T-helper 1 cell treated with Interleukin-12 subunit alpha and Interleukin-12 subunit beta and Interleukin-4 antibody, amounts not matched to agents 30 μg/mL and 1 μg/mL, for 36 hours (primary cell): ENCODE measurements at regions not wholly inside any gene's neighbourhood (a gene's known extent, or its start where the extent isn't known, plus 50 kb on each side); places are given as distances from the start of the nearest gene placed in this dataset.
"Not testable (repeated sequence)": the region's sequence is repeated elsewhere in the genome, so short reads cannot be mapped to it uniquely, and the experiment has no call there.

ENCODE experiments used
- H3K27ac Mint-ChIP-seq: one replicate; pipeline ENCODE4 v1.8.0; 2021; ENCODE audit warnings: mild to moderate bottlenecking, mixed read lengths
- H3K27me3 Mint-ChIP-seq: one replicate; pipeline ENCODE4 v1.8.0; 2021; ENCODE audit warnings: low read depth, mixed read lengths
- H3K36me3 Mint-ChIP-seq: one replicate; pipeline ENCODE4 v1.8.0; 2021; ENCODE audit warnings: low read depth, mixed read lengths
- H3K4me1 Mint-ChIP-seq: one replicate; pipeline ENCODE4 v1.8.0; 2021; ENCODE audit warnings: low read depth, mixed read lengths
- H3K4me3 Mint-ChIP-seq: one replicate; pipeline ENCODE4 v1.8.0; 2021; ENCODE audit warnings: mild to moderate bottlenecking, moderate library complexity, mixed read lengths
- H3K9me3 Mint-ChIP-seq: one replicate; pipeline ENCODE4 v1.8.0; 2021; ENCODE audit warnings: mixed read lengths

GRCh38 chr6:67986694-67987232 lies 648.3 kb upstream of the ADGRB3 start:
- no peak overlapping the region for H3K27ac Mint-ChIP-seq
- no peaks in the 10 kb centered on the region for H3K36me3 Mint-ChIP-seq
- no peaks in the 10 kb centered on the region for H3K27me3 Mint-ChIP-seq
- no peak overlapping the region for H3K4me3 Mint-ChIP-seq
- H3K9me3 Mint-ChIP-seq, result no peaks in the 10 kb centered on the region
- no peaks in the 10 kb centered on the region for H3K4me1 Mint-ChIP-seq

- Mint-ChIP-seq H3K36me3 (no peaks in the 10 kb centered on the region), H3K4me1 (no peaks in the 10 kb centered on the region), H3K9me3 (peaks cover 10% of the 10 kb centered on the region), H3K27ac (no peak overlapping the region), H3K27me3 (no peaks in the 10 kb centered on the region), H3K4me3 (no peak overlapping the region)
Measured at GRCh38 chr6:67976486-67976885, 658.6 kb upstream of the ADGRB3 start.

- Mint-ChIP-seq H3K27me3 (no peaks in the 10 kb centered on the region), H3K4me3 (no peak overlapping the region), H3K9me3 (peaks cover 6% of the 10 kb centered on the region), H3K36me3 (no peaks in the 10 kb centered on the region), H3K27ac (no peak overlapping the region), H3K4me1 (no peaks in the 10 kb centered on the region)
Measured at GRCh38 chr6:67974931-67975330, 660.2 kb upstream of the ADGRB3 start.

- Mint-ChIP-seq H3K4me3 (no peak overlapping the region), H3K9me3 (peaks cover 6% of the 10 kb centered on the region), H3K4me1 (no peaks in the 10 kb centered on the region), H3K36me3 (no peaks in the 10 kb centered on the region), H3K27me3 (no peaks in the 10 kb centered on the region), H3K27ac (no peak overlapping the region)
Measured at GRCh38 chr6:67971812-67972211, 663.3 kb upstream of the ADGRB3 start.

- H3K36me3 Mint-ChIP-seq, result no peaks in the 10 kb centered on the region
- no peak overlapping the region for H3K4me3 Mint-ChIP-seq
- no peaks in the 10 kb centered on the region for H3K4me1 Mint-ChIP-seq
- no peaks in the 10 kb centered on the region for H3K27me3 Mint-ChIP-seq
- H3K9me3 Mint-ChIP-seq, result peaks cover 5% of the 10 kb centered on the region
- no peak overlapping the region for H3K27ac Mint-ChIP-seq
Measured at GRCh38 chr6:67966830-67967229, 668.3 kb upstream of the ADGRB3 start.

- H3K36me3 Mint-ChIP-seq, result no peaks in the 10 kb centered on the region
- H3K4me3 Mint-ChIP-seq, result no peak overlapping the region
- no peaks in the 10 kb centered on the region for H3K27me3 Mint-ChIP-seq
- no peak overlapping the region for H3K27ac Mint-ChIP-seq
- peaks cover 11% of the 10 kb centered on the region for H3K9me3 Mint-ChIP-seq
- H3K4me1 Mint-ChIP-seq, result no peaks in the 10 kb centered on the region
Measured at GRCh38 chr6:67956352-67956751, 678.7 kb upstream of the ADGRB3 start.

GRCh38 chr6:67952948-67953347 lies 682.1 kb upstream of the ADGRB3 start:
- H3K27ac Mint-ChIP-seq, result no peak overlapping the region
- H3K4me3 Mint-ChIP-seq, result no peak overlapping the region
- H3K4me1 Mint-ChIP-seq, result no peaks in the 10 kb centered on the region
- no peaks in the 10 kb centered on the region for H3K27me3 Mint-ChIP-seq
- peaks cover 4% of the 10 kb centered on the region for H3K9me3 Mint-ChIP-seq
- no peaks in the 10 kb centered on the region for H3K36me3 Mint-ChIP-seq

GRCh38 chr6:67952121-67952520 lies 683.0 kb upstream of the ADGRB3 start:
- no peaks in the 10 kb centered on the region for H3K36me3 Mint-ChIP-seq
- no peak overlapping the region for H3K27ac Mint-ChIP-seq
- H3K27me3 Mint-ChIP-seq, result no peaks in the 10 kb centered on the region
- H3K4me3 Mint-ChIP-seq, result no peak overlapping the region
- peaks cover 3% of the 10 kb centered on the region for H3K9me3 Mint-ChIP-seq
- H3K4me1 Mint-ChIP-seq, result no peaks in the 10 kb centered on the region

GRCh38 chr6:67947762-67948161 lies 687.3 kb upstream of the ADGRB3 start:
- not testable (repeated sequence) for H3K4me3 Mint-ChIP-seq, H3K27ac Mint-ChIP-seq, H3K4me1 Mint-ChIP-seq, H3K36me3 Mint-ChIP-seq, H3K27me3 Mint-ChIP-seq
- H3K9me3 Mint-ChIP-seq, result peaks cover 12% of the 10 kb centered on the region

GRCh38 chr6:67935976-67936477 lies 699.1 kb upstream of the ADGRB3 start:
- no peaks in the 10 kb centered on the region for H3K36me3 Mint-ChIP-seq
- no peak overlapping the region for H3K4me3 Mint-ChIP-seq
- no peak overlapping the region for H3K27ac Mint-ChIP-seq
- peaks cover 4% of the 10 kb centered on the region for H3K9me3 Mint-ChIP-seq
- H3K27me3 Mint-ChIP-seq, result no peaks in the 10 kb centered on the region
- H3K4me1 Mint-ChIP-seq, result no peaks in the 10 kb centered on the region

- Mint-ChIP-seq H3K4me1 (no peaks in the 10 kb centered on the region), H3K4me3 (no peak overlapping the region), H3K27me3 (no peaks in the 10 kb centered on the region), H3K36me3 (no peaks in the 10 kb centered on the region), H3K27ac (no peak overlapping the region), H3K9me3 (no peaks in the 10 kb centered on the region)
Measured at GRCh38 chr6:67933278-67933677, 701.8 kb upstream of the ADGRB3 start.

- H3K27ac Mint-ChIP-seq, H3K4me3 Mint-ChIP-seq, H3K4me1 Mint-ChIP-seq, H3K27me3 Mint-ChIP-seq, H3K36me3 Mint-ChIP-seq: not testable (repeated sequence)
- peaks cover 14% of the 10 kb centered on the region for H3K9me3 Mint-ChIP-seq
Measured at GRCh38 chr6:67922588-67922987, 712.5 kb upstream of the ADGRB3 start.

GRCh38 chr6:67920040-67920439 lies 715.0 kb upstream of the ADGRB3 start:
- H3K36me3 Mint-ChIP-seq, H3K27ac Mint-ChIP-seq, H3K27me3 Mint-ChIP-seq, H3K4me1 Mint-ChIP-seq, H3K4me3 Mint-ChIP-seq: not testable (repeated sequence)
- H3K9me3 Mint-ChIP-seq, result peaks cover 10% of the 10 kb centered on the region

- peaks cover 6% of the 10 kb centered on the region for H3K9me3 Mint-ChIP-seq
- no peaks in the 10 kb centered on the region for H3K27me3 Mint-ChIP-seq
- H3K36me3 Mint-ChIP-seq, result no peaks in the 10 kb centered on the region
- H3K4me3 Mint-ChIP-seq, result no peak overlapping the region
- no peaks in the 10 kb centered on the region for H3K4me1 Mint-ChIP-seq
- no peak overlapping the region for H3K27ac Mint-ChIP-seq
Measured at GRCh38 chr6:67916399-67916798, 718.7 kb upstream of the ADGRB3 start.

- H3K27ac Mint-ChIP-seq, result no peak overlapping the region
- H3K4me3 Mint-ChIP-seq, result no peak overlapping the region
- H3K27me3 Mint-ChIP-seq, result no peaks in the 10 kb centered on the region
- peaks cover 4% of the 10 kb centered on the region for H3K9me3 Mint-ChIP-seq
- no peaks in the 10 kb centered on the region for H3K4me1 Mint-ChIP-seq
- H3K36me3 Mint-ChIP-seq, result no peaks in the 10 kb centered on the region
Measured at GRCh38 chr6:67914419-67914818, 720.7 kb upstream of the ADGRB3 start.

GRCh38 chr6:67909354-67909753 lies 725.7 kb upstream of the ADGRB3 start:
- H3K27ac Mint-ChIP-seq, result no peak overlapping the region
- H3K4me3 Mint-ChIP-seq, result no peak overlapping the region
- peaks cover 4% of the 10 kb centered on the region for H3K9me3 Mint-ChIP-seq
- H3K27me3 Mint-ChIP-seq, result no peaks in the 10 kb centered on the region
- H3K4me1 Mint-ChIP-seq, result no peaks in the 10 kb centered on the region
- H3K36me3 Mint-ChIP-seq, result no peaks in the 10 kb centered on the region
